ENCODE measurements at regions not wholly inside any gene's neighbourhood (a gene's known extent, or its start where the extent isn't known, plus 50 kb on each side); places are given as distances from the start of the nearest gene placed in this dataset.

DNA sequence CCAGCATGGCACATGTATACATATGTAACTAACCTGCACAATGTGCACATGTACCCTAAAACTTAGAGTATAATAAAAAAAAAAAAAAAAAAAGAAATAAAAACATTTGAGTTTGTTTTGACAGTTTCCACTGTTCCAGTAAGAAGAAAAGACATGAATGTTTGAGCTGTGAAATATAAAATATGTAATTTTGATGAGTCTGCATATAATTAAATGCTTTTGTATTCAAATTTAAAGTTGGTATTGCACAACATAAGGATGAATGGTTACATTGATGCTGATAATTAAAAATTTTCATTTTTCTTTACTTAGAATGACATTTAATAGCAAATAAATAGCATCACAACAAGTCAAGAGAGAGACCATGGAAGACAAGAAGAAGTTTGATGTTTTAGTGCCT, 212.0 kb upstream of the RRP15 start:
- DNase-seq (no peak), FAIRE-seq (no peak)
- H3K4me3 ChIP-seq (ENCODE audit: low read length in 3 of 3), result no peak overlapping the region
- H3K27me3 ChIP-seq (ENCODE audit: control insufficient read depth, insufficient read depth, low read length), result no peaks in the 10 kb centered on the region
- H3K36me3 ChIP-seq (ENCODE audit: control insufficient read depth in 2 of 3, insufficient read depth in 3 of 3, low read length in 3 of 3), result no peaks in the 10 kb centered on the region
- no peak for TF ChIP-seq CTCF (IDR thresholded peaks at IDR 0.05; ENCODE audit: borderline replicate concordance, extremely low read depth, insufficient read depth)
- H3K9me3 ChIP-seq (ENCODE audit: control insufficient read depth in 2 of 3, insufficient read depth in 1 of 3, low read length in 3 of 3), result no peaks in the 10 kb centered on the region
- H3K4me1 ChIP-seq (ENCODE audit: control insufficient read depth in 2 of 3, insufficient read depth in 2 of 3, low read depth in 1 of 3, low read length in 3 of 3), result no peaks in the 10 kb centered on the region
- H3K27ac ChIP-seq (ENCODE audit: low read depth in 2 of 2, low read length in 2 of 2), result no peak overlapping the region
- H3K9ac ChIP-seq (ENCODE audit: low read length in 3 of 3), result no peak overlapping the region
- intact Hi-C loops (cut with DNase I), result no loop called here

GRCh38 chr1:218078916-218079315, 206.2 kb upstream of the RRP15 start:
- Histone ChIP-seq H3K36me3 (ENCODE audit: control insufficient read depth in 2 of 3, insufficient read depth in 3 of 3, low read length in 3 of 3) (no peaks in the 10 kb centered on the region), H3K27ac (ENCODE audit: low read depth in 2 of 2, low read length in 2 of 2) (no peak overlapping the region), H3K9me3 (ENCODE audit: control insufficient read depth in 2 of 3, insufficient read depth in 1 of 3, low read length in 3 of 3) (peaks cover 0 to 2% (median 0%) of the 10 kb centered on the region in 3 donors), H3K4me1 (ENCODE audit: control insufficient read depth in 2 of 3, insufficient read depth in 2 of 3, low read depth in 1 of 3, low read length in 3 of 3) (no peaks in the 10 kb centered on the region), H3K9ac (ENCODE audit: low read length in 3 of 3) (no peak overlapping the region), H3K27me3 (ENCODE audit: control insufficient read depth, insufficient read depth, low read length) (no peaks in the 10 kb centered on the region), H3K4me3 (ENCODE audit: low read length in 3 of 3) (no peak overlapping the region)
- TF ChIP-seq CTCF (IDR thresholded peaks at IDR 0.05; ENCODE audit: borderline replicate concordance, extremely low read depth, insufficient read depth), result no peak
- intact Hi-C loops (cut with DNase I), result no loop called here
- no peak for FAIRE-seq
- DNase-seq, result no peak

DNA sequence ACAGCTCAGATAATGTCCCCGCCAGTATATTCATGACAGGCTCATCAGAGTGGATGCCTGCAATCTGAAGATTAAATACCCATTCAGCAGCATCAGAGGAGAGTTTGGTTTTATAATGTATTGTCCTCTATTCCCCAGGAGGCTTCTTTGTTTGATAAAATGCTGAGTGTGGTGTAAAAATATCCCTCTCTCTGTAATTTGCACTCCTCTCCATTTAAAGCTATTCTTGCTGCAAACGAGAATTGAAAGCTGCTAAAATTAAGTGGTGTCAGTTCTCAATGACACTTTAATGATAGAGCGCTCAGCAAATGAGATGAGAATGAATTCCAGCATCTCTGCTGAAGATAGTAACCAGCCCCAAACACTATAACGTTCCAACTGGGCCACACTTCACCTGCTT, 205.7 kb upstream of the RRP15 start:
- H3K9me3 ChIP-seq (ENCODE audit: control insufficient read depth in 2 of 3, insufficient read depth in 1 of 3, low read length in 3 of 3), result peaks cover 0 to 2% (median 0%) of the 10 kb centered on the region in 3 donors
- FAIRE-seq, result no peak
- TF ChIP-seq CTCF (IDR thresholded peaks at IDR 0.05; ENCODE audit: borderline replicate concordance, extremely low read depth, insufficient read depth), result no peak

GRCh38 chr1:218079820-218080219, 205.3 kb upstream of the RRP15 start:
- peaks cover 0 to 2% (median 0%) of the 10 kb centered on the region in 3 donors for H3K9me3 ChIP-seq (ENCODE audit: control insufficient read depth in 2 of 3, insufficient read depth in 1 of 3, low read length in 3 of 3)
- no peak for FAIRE-seq
- no peak overlapping the region for H3K4me3 ChIP-seq (ENCODE audit: low read length in 3 of 3)
- DNase-seq, result no peak
- no peak overlapping the region for H3K27ac ChIP-seq (ENCODE audit: low read depth in 2 of 2, low read length in 2 of 2)
- H3K4me1 ChIP-seq (ENCODE audit: control insufficient read depth in 2 of 3, insufficient read depth in 2 of 3, low read depth in 1 of 3, low read length in 3 of 3), result no peaks in the 10 kb centered on the region
- H3K36me3 ChIP-seq (ENCODE audit: control insufficient read depth in 2 of 3, insufficient read depth in 3 of 3, low read length in 3 of 3), result no peaks in the 10 kb centered on the region
- no peak for TF ChIP-seq CTCF (IDR thresholded peaks at IDR 0.05; ENCODE audit: borderline replicate concordance, extremely low read depth, insufficient read depth)
- H3K9ac ChIP-seq (ENCODE audit: low read length in 3 of 3), result no peak overlapping the region
- H3K27me3 ChIP-seq (ENCODE audit: control insufficient read depth, insufficient read depth, low read length), result no peaks in the 10 kb centered on the region
- intact Hi-C loops (cut with DNase I), result no loop called here

More for the DNA sequence above, 205.7 kb upstream of the RRP15 start:
- no peak overlapping the region for H3K27ac ChIP-seq (ENCODE audit: low read depth in 2 of 2, low read length in 2 of 2)
- no peak overlapping the region for H3K4me3 ChIP-seq (ENCODE audit: low read length in 3 of 3)
- H3K4me1 ChIP-seq (ENCODE audit: control insufficient read depth in 2 of 3, insufficient read depth in 2 of 3, low read depth in 1 of 3, low read length in 3 of 3), result no peaks in the 10 kb centered on the region
- intact Hi-C loops (cut with DNase I), result no loop called here
- no peak overlapping the region for H3K9ac ChIP-seq (ENCODE audit: low read length in 3 of 3)
- no peaks in the 10 kb centered on the region for H3K36me3 ChIP-seq (ENCODE audit: control insufficient read depth in 2 of 3, insufficient read depth in 3 of 3, low read length in 3 of 3)
- H3K27me3 ChIP-seq (ENCODE audit: control insufficient read depth, insufficient read depth, low read length), result no peaks in the 10 kb centered on the region
- no peak for DNase-seq
